T47D (cell line): ENCODE measurements at regions not wholly inside any gene's neighbourhood (a gene's known extent, or its start where the extent isn't known, plus 50 kb on each side); places are given as distances from the start of the nearest gene placed in this dataset.
"Not testable (repeated sequence)": the region's sequence is repeated elsewhere in the genome, so short reads cannot be mapped to it uniquely, and the experiment has no call there.

Experiments
- DNase-seq, 2 experiments: peaks; one replicate each; pipeline versions ENCODE4 v3.0.0 to v3.0.0-alpha.2; 2011 to 2012; ENCODE audit warnings: low read depth in 1 of 2, low spot score in 1 of 2
- JUND ChIP-seq: IDR thresholded peaks from 2 replicates; pipeline ENCODE4 v1.6.1; 2012; ENCODE audit warnings: low read depth
- in situ Hi-C: cut with HindIII; loops from 2 replicates; pipeline ENCODE4 v1.10.0; 2016; ENCODE audit warnings: low sequenced_read_pairs, low pct_unique_long_range_greater_than_20kb

- no peak for TF ChIP-seq JUND
- in situ Hi-C loops, result no loop called here
- peak in 1 of 2 experiments; percentile 0 for DNase-seq
Measured at GRCh38 chrX:93264261-93265002, 408.9 kb downstream of the NAP1L3 start.

- DNase-seq, result no peak
- TF ChIP-seq JUND, result no peak
- in situ Hi-C loops, result no loop called here
Measured at GRCh38 chrX:93259029-93259428, 414.3 kb downstream of the NAP1L3 start.

- in situ Hi-C loops, result no loop called here
- no peak for DNase-seq
- no peak for TF ChIP-seq JUND
Measured at GRCh38 chrX:93242897-93243296, 430.5 kb downstream of the NAP1L3 start.

GRCh38 chrX:93235494-93236256 lies 437.7 kb downstream of the NAP1L3 start:
- in situ Hi-C loops, DNase-seq: not testable (repeated sequence)

- no peak for DNase-seq
- in situ Hi-C loops, result no loop called here
- TF ChIP-seq JUND, result no peak
Measured at GRCh38 chrX:93229036-93229435, 444.3 kb downstream of the NAP1L3 start.
